Activated CD8-positive, alpha-beta memory T cell treated with anti-CD3 and anti-CD28 coated beads, Interleukin-2, amount 10 ng/mL, durations not matched to agents 7 days and 5 days (primary cell): ENCODE measurements at regions not wholly inside any gene's neighbourhood (a gene's known extent, or its start where the extent isn't known, plus 50 kb on each side); places are given as distances from the start of the nearest gene placed in this dataset.

Experiments used
- ATAC-seq: fragments of 150-1000 bp; cut with Tn5 transposase; one replicate; pipeline ENCODE4 v1.10.0; 2021; ENCODE audit warnings: moderate library complexity
- CTCF ChIA-PET: fragments of 350-600 bp; sonication (Branson Sonifier 250); formaldehyde crosslinking; loops from one replicate; lab custom pipeline; 2021; ENCODE audit warnings: antibody characterized with exemption; lab: Charles Lee
- DNase-seq: peaks from one replicate; pipeline ENCODE4 v3.0.0-alpha.2; 2020
- H3K27ac Mint-ChIP-seq: one replicate; pipeline ENCODE4 v1.8.0; 2021; ENCODE audit warnings: mild to moderate bottlenecking, mixed read lengths
- H3K27me3 Mint-ChIP-seq: one replicate; pipeline ENCODE4 v1.8.0; 2021; ENCODE audit warnings: mixed read lengths
- H3K36me3 Mint-ChIP-seq: one replicate; pipeline ENCODE4 v1.8.0; 2021; ENCODE audit warnings: mild to moderate bottlenecking, mixed read lengths
- H3K4me1 Mint-ChIP-seq: one replicate; pipeline ENCODE4 v1.8.0; 2021; ENCODE audit warnings: mixed read lengths
- H3K4me3 Mint-ChIP-seq: one replicate; pipeline ENCODE4 v1.8.0; 2021; ENCODE audit warnings: mild to moderate bottlenecking, moderate library complexity, mixed read lengths
- H3K9me3 Mint-ChIP-seq: one replicate; pipeline ENCODE4 v1.8.0; 2022; ENCODE audit warnings: low read depth, mixed read lengths

GRCh38 chr20:6611911-6612605, 155.4 kb upstream of the BMP2 start:
- DNase-seq (no peak), ATAC-seq (no peak)
- no peak overlapping the region for H3K4me3 Mint-ChIP-seq
- no peaks in the 10 kb centered on the region for H3K36me3 Mint-ChIP-seq
- CTCF ChIA-PET = no interaction called here
- peaks cover 7% of the 10 kb centered on the region for H3K9me3 Mint-ChIP-seq
- H3K27me3 Mint-ChIP-seq = no peaks in the 10 kb centered on the region
- no peaks in the 10 kb centered on the region for H3K4me1 Mint-ChIP-seq
- H3K27ac Mint-ChIP-seq = no peak overlapping the region

GRCh38 chr20:6606651-6607050, 160.8 kb upstream of the BMP2 start:
- DNase-seq = no peak
- no peak overlapping the region for H3K27ac Mint-ChIP-seq
- H3K9me3 Mint-ChIP-seq = peaks cover 2% of the 10 kb centered on the region

GRCh38 chr20:6605055-6605935, 162.2 kb upstream of the BMP2 start:
- H3K27ac Mint-ChIP-seq = no peak overlapping the region
- H3K4me3 Mint-ChIP-seq = no peak overlapping the region
- DNase-seq = no peak
- H3K4me1 Mint-ChIP-seq = no peaks in the 10 kb centered on the region
- no peak for ATAC-seq
- no peaks in the 10 kb centered on the region for H3K36me3 Mint-ChIP-seq
- H3K9me3 Mint-ChIP-seq = peaks cover 2% of the 10 kb centered on the region
- CTCF ChIA-PET = no interaction called here
- H3K27me3 Mint-ChIP-seq = no peaks in the 10 kb centered on the region

More at GRCh38 chr20:6606651-6607050, 160.8 kb upstream of the BMP2 start:
- no peaks in the 10 kb centered on the region for H3K36me3 Mint-ChIP-seq
- H3K4me3 Mint-ChIP-seq = no peak overlapping the region
- CTCF ChIA-PET = no interaction called here
- H3K27me3 Mint-ChIP-seq = no peaks in the 10 kb centered on the region
- no peaks in the 10 kb centered on the region for H3K4me1 Mint-ChIP-seq
- no peak for ATAC-seq

- Mint-ChIP-seq H3K4me3 (no peak overlapping the region), H3K36me3 (no peaks in the 10 kb centered on the region), H3K27me3 (no peaks in the 10 kb centered on the region), H3K27ac (no peak overlapping the region), H3K4me1 (no peaks in the 10 kb centered on the region), H3K9me3 (peaks cover 1% of the 10 kb centered on the region)
- DNase-seq (no peak), ATAC-seq (no peak)
- CTCF ChIA-PET = no interaction called here
Observed at GRCh38 chr20:6604179-6604578, 163.3 kb upstream of the BMP2 start.

- H3K4me1 Mint-ChIP-seq = no peaks in the 10 kb centered on the region
- CTCF ChIA-PET = no interaction called here
- no peak overlapping the region for H3K4me3 Mint-ChIP-seq
- H3K27ac Mint-ChIP-seq = no peak overlapping the region
- no peaks in the 10 kb centered on the region for H3K36me3 Mint-ChIP-seq
- no peak for DNase-seq
- no peaks in the 10 kb centered on the region for H3K27me3 Mint-ChIP-seq
- no peaks in the 10 kb centered on the region for H3K9me3 Mint-ChIP-seq
- no peak for ATAC-seq
Observed at GRCh38 chr20:6599876-6600735, 167.4 kb upstream of the BMP2 start.

GRCh38 chr20:6595704-6596103, 171.8 kb upstream of the BMP2 start:
- ATAC-seq = no peak
- no peaks in the 10 kb centered on the region for H3K36me3 Mint-ChIP-seq
- H3K9me3 Mint-ChIP-seq = peaks cover 4% of the 10 kb centered on the region
- no peaks in the 10 kb centered on the region for H3K27me3 Mint-ChIP-seq
- H3K4me1 Mint-ChIP-seq = no peaks in the 10 kb centered on the region
- DNase-seq = no peak
- no peak overlapping the region for H3K4me3 Mint-ChIP-seq
- CTCF ChIA-PET = no interaction called here
- H3K27ac Mint-ChIP-seq = no peak overlapping the region

- H3K4me3 Mint-ChIP-seq = no peak overlapping the region
- H3K36me3 Mint-ChIP-seq = no peaks in the 10 kb centered on the region
- CTCF ChIA-PET = interaction anchor here (0.6 kb wide), 1 partner anchor 261 kb away, joined by 3 read pairs; no protein-coding TSS in a partner anchor
- DNase-seq = no peak
- H3K9me3 Mint-ChIP-seq = peaks cover 5% of the 10 kb centered on the region
- no peaks in the 10 kb centered on the region for H3K4me1 Mint-ChIP-seq
- H3K27ac Mint-ChIP-seq = no peak overlapping the region
- no peaks in the 10 kb centered on the region for H3K27me3 Mint-ChIP-seq
- ATAC-seq = no peak
Observed at GRCh38 chr20:6590891-6591637, 176.4 kb upstream of the BMP2 start.

- no peaks in the 10 kb centered on the region for H3K27me3 Mint-ChIP-seq
- no peak overlapping the region for H3K27ac Mint-ChIP-seq
- H3K4me3 Mint-ChIP-seq = no peak overlapping the region
- ATAC-seq (no peak), DNase-seq (no peak)
- no peaks in the 10 kb centered on the region for H3K36me3 Mint-ChIP-seq
- H3K9me3 Mint-ChIP-seq = peaks cover 2% of the 10 kb centered on the region
- CTCF ChIA-PET = no interaction called here
- no peaks in the 10 kb centered on the region for H3K4me1 Mint-ChIP-seq
Observed at GRCh38 chr20:6588296-6588695, 179.2 kb upstream of the BMP2 start.

- ATAC-seq = no peak
- Mint-ChIP-seq H3K36me3 (no peaks in the 10 kb centered on the region), H3K27ac (no peak overlapping the region), H3K4me3 (no peak overlapping the region), H3K27me3 (no peaks in the 10 kb centered on the region), H3K9me3 (peaks cover 2% of the 10 kb centered on the region), H3K4me1 (no peaks in the 10 kb centered on the region)
- CTCF ChIA-PET = interaction anchor here (0.9 kb wide), 1 partner anchor 703 kb away, joined by 3 read pairs; no protein-coding TSS in a partner anchor
- DNase-seq = no peak
Observed at GRCh38 chr20:6583134-6583738, 184.2 kb upstream of the BMP2 start.

- Mint-ChIP-seq H3K27me3 (no peaks in the 10 kb centered on the region), H3K4me1 (no peaks in the 10 kb centered on the region), H3K4me3 (no peak overlapping the region), H3K27ac (no peak overlapping the region), H3K36me3 (no peaks in the 10 kb centered on the region), H3K9me3 (peaks cover 2% of the 10 kb centered on the region)
- DNase-seq = no peak
- ATAC-seq = no peak
- CTCF ChIA-PET = interaction anchor here (0.9 kb wide), 1 partner anchor 704 kb away, joined by 3 read pairs; no protein-coding TSS in a partner anchor
Observed at GRCh38 chr20:6582449-6582848, 185.0 kb upstream of the BMP2 start.

- DNase-seq (no peak), ATAC-seq (no peak)
- Mint-ChIP-seq H3K27ac (no peak overlapping the region), H3K9me3 (peaks cover 2% of the 10 kb centered on the region), H3K27me3 (no peaks in the 10 kb centered on the region), H3K4me3 (no peak overlapping the region), H3K36me3 (no peaks in the 10 kb centered on the region), H3K4me1 (no peaks in the 10 kb centered on the region)
- CTCF ChIA-PET = no interaction called here
Observed at GRCh38 chr20:6580486-6580885, 187.0 kb upstream of the BMP2 start.

GRCh38 chr20:6579824-6580223, 187.7 kb upstream of the BMP2 start:
- ATAC-seq (no peak), DNase-seq (no peak)
- Mint-ChIP-seq H3K36me3 (no peaks in the 10 kb centered on the region), H3K4me3 (no peak overlapping the region), H3K27me3 (no peaks in the 10 kb centered on the region), H3K4me1 (no peaks in the 10 kb centered on the region), H3K27ac (no peak overlapping the region), H3K9me3 (peaks cover 2% of the 10 kb centered on the region)
- CTCF ChIA-PET = no interaction called here
